ACHN (cell line): ENCODE measurements at regions not wholly inside any gene's neighbourhood (a gene's known extent, or its start where the extent isn't known, plus 50 kb on each side); places are given as distances from the start of the nearest gene placed in this dataset.
A peak's percentile ranks its signal among the peaks of the same experiment; 100 is the strongest.

ENCODE experiments used
- DNase-seq: peaks from one replicate; pipeline ENCODE4 v3.0.0-alpha.2; 2015
- in situ Hi-C: cut with HindIII; loops from 2 replicates; pipeline ENCODE4 v1.10.0; 2017; ENCODE audit warnings: low sequenced_read_pairs, low pct_ligation_motif_present, low pct_unique_long_range_greater_than_20kb

GRCh38 chr20:25135031-25135430 is 53.1 kb upstream of the VSX1 start:
- DNase-seq = no peak
- in situ Hi-C loops = no loop called here

GRCh38 chr20:25136056-25136455 is 54.1 kb upstream of the VSX1 start:
- no peak for DNase-seq
- in situ Hi-C loops = no loop called here

GRCh38 chr20:25136643-25137559 is 55.0 kb upstream of the VSX1 start:
- in situ Hi-C loops = no loop called here

GRCh38 chr20:25139029-25139705 is 56.3 kb upstream of the ENTPD6 start:
- in situ Hi-C loops = no loop called here
- no peak for DNase-seq

More at GRCh38 chr20:25136643-25137559, 55.0 kb upstream of the VSX1 start:
- peak; percentile 92 for DNase-seq

GRCh38 chr20:25140968-25141367 is 54.5 kb upstream of the ENTPD6 start:
- no peak for DNase-seq
- in situ Hi-C loops = no loop called here

- DNase-seq = no peak
- in situ Hi-C loops = no loop called here
These were observed 53.1 kb upstream of the ENTPD6 start for GRCh38 chr20:25142435-25142834.

- in situ Hi-C loops = no loop called here
- DNase-seq = no peak
These were observed 50.4 kb upstream of the ENTPD6 start for GRCh38 chr20:25145131-25145530.
